GM21367 (cell line): ENCODE measurements at regions not wholly inside any gene's neighbourhood (a gene's known extent, or its start where the extent isn't known, plus 50 kb on each side); places are given as distances from the start of the nearest gene placed in this dataset.

Experiments used
- ATAC-seq: cut with Tn5 transposase; IDR thresholded peaks from one replicate; pipeline ENCODE4 v1.9.1; 2021; ENCODE audit not compliant: unreplicated experiment

GRCh38 chr11:45089251-45089650, 57.2 kb upstream of the PRDM11 start:
- ATAC-seq: no peak

DNA sequence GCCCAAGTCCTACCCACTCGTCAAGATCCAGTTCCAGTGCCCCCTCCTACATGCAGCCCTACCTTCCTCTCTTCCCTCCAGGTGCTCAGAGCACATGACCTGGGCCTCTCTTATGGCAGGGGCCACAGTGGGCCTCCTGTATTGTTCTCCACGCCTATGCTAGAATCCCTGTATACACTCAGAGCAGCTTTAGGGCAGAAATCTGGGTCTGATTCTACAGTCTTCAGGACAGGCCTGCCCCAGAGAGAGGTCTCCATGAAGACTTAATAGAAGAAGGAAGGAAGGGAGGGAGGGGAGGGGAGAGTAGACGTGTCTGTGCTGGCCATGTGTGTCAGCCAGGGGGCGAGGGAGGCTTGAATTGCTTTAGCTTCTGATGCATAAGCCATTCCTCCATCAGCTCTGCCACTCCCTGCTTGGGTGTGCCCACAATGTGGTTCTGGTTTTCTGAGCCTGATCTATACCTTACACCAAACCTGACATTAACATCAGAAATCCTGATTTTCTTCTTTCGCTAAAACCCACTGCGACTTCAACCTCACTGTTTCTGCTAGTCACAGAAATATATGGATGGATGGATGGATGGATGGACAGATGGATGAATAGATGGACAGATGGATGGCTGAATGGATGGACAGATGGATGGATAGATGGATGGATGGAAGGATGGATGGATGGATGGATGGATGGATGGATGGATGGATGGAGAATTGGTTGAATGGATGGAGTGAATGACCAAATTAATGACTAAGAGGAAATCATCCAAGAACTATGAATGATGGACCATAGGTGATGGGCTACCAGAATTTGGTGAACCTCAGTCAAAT, 56.6 kb upstream of the PRDM11 start:
- no peak for ATAC-seq

GRCh38 chr11:45090607-45091006, 55.8 kb upstream of the PRDM11 start:
- ATAC-seq: no peak

- ATAC-seq: no peak
Observed at GRCh38 chr11:45091563-45092403, 54.7 kb upstream of the PRDM11 start.

DNA sequence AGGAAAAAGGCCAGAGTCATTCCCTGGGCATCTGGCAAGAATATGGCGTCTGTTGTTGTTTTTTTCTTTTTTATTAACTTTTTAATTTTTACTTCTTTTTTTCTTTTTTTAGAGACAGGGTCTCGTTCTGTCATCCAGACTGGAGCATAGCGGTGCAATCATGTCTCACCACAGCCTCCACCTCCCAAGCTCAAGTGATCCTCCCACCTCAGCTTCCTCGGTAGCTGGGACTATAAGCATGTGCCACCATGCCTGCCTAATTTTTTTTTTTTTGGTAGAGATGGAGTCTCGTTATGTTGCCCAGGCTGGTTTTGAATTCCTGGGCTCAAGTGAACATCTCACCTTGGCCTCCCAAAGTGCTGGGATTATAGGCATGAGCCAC, 54.0 kb upstream of the PRDM11 start:
- no peak for ATAC-seq

GRCh38 chr11:45092901-45093760, 53.3 kb upstream of the PRDM11 start:
- no peak for ATAC-seq

GRCh38 chr11:45093761-45094455, 52.5 kb upstream of the PRDM11 start:
- ATAC-seq: no peak

- ATAC-seq: no peak
Observed at GRCh38 chr11:45094958-45095690, 51.3 kb upstream of the PRDM11 start.

DNA sequence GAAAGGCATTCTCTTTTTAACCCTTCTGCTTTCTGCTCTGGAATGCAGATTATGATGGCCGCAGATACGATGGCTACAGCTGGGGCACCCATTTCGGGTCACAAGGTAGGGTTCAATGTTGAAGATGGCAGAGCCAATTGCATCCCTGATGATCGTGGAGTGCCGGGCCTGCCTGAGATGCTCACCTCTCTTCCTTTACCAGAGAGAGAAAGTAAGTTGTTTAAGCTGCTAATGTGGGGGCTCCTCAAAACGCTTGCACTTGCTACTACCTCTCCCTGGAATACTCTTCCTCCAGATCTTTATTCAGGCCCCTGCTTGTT, 50.8 kb upstream of the PRDM11 start:
- no peak for ATAC-seq

- no peak for ATAC-seq
Observed at GRCh38 chr11:45096636-45097035, 49.8 kb upstream of the PRDM11 start.
